WERI-Rb-1 (cell line): ENCODE measurements at regions not wholly inside any gene's neighbourhood (a gene's known extent, or its start where the extent isn't known, plus 50 kb on each side); places are given as distances from the start of the nearest gene placed in this dataset.
A peak's percentile ranks its signal among the peaks of the same experiment; 100 is the strongest.

Experiments
- DNase-seq: peaks from one replicate; pipeline ENCODE4 v3.0.0-alpha.2; 2020
- H3K27ac ChIP-seq: fragments of 250-450 bp; sonication (Bioruptor Pico); 2 replicates; pipeline ENCODE4 v1.5.1; 2020; ENCODE audit warnings: mild to moderate bottlenecking, moderate library complexity
- H3K27me3 ChIP-seq: fragments of 250-450 bp; sonication (Bioruptor Pico); 2 replicates; pipeline ENCODE4 v1.5.1; 2021; ENCODE audit warnings: mild to moderate bottlenecking, low read depth, moderate library complexity; ENCODE audit not compliant: insufficient read depth, severe bottlenecking
- H3K36me3 ChIP-seq: fragments of 250-450 bp; sonication (Bioruptor Pico); 2 replicates; pipeline ENCODE4 v1.5.1; 2020; ENCODE audit warnings: mild to moderate bottlenecking, moderate library complexity
- H3K4me3 ChIP-seq: 2 replicates; pipeline ENCODE4 v1.5.1; 2011; ENCODE audit warnings: low read depth, mild to moderate bottlenecking, control low read depth, low read length
- H3K9me3 ChIP-seq: fragments of 250-450 bp; sonication (Bioruptor Pico); 2 replicates; pipeline ENCODE4 v1.5.1; 2021; ENCODE audit warnings: mild to moderate bottlenecking, moderate library complexity; ENCODE audit not compliant: severe bottlenecking
- TF ChIP-seq, protein P1 (sequence below): IDR thresholded peaks from 2 replicates; pipeline ENCODE4 v1.5.1; 2011; ENCODE audit warnings: low read depth, mild to moderate bottlenecking, control low read depth, inconsistent platforms, low read length

DNA sequence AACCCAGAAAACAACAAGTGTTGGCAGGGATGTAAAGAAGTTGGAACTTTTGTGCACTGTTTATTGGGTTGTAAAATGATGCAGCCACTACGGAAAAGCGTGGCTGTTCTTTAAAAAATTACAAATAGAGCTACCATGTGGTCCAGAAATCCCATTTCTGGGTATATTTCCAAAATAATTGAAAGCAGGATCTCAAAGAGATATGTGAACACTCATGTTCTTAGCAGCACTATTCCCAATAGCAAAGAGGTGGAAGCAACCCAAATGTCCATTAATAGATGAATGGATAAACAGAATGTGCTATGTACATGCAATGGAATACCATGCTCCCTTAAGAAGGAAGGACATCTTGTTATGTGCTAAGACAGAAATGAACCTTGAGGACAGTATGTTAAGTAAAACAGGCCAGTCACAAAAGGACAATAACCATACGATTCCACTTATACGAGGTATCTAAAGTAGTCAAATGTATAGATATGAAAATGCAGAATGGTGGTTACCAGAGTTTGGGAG lies 249.5 kb downstream of the PHLDA1 start:
- H3K9me3 ChIP-seq = no peaks in the 10 kb centered on the region
- TF ChIP-seq, protein P1, sequence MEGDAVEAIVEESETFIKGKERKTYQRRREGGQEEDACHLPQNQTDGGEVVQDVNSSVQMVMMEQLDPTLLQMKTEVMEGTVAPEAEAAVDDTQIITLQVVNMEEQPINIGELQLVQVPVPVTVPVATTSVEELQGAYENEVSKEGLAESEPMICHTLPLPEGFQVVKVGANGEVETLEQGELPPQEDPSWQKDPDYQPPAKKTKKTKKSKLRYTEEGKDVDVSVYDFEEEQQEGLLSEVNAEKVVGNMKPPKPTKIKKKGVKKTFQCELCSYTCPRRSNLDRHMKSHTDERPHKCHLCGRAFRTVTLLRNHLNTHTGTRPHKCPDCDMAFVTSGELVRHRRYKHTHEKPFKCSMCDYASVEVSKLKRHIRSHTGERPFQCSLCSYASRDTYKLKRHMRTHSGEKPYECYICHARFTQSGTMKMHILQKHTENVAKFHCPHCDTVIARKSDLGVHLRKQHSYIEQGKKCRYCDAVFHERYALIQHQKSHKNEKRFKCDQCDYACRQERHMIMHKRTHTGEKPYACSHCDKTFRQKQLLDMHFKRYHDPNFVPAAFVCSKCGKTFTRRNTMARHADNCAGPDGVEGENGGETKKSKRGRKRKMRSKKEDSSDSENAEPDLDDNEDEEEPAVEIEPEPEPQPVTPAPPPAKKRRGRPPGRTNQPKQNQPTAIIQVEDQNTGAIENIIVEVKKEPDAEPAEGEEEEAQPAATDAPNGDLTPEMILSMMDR = no peak
- no peaks in the 10 kb centered on the region for H3K27me3 ChIP-seq
- H3K36me3 ChIP-seq = no peaks in the 10 kb centered on the region
- no peak overlapping the region for H3K27ac ChIP-seq
- no peak overlapping the region for H3K4me3 ChIP-seq
- no peak for DNase-seq

DNA sequence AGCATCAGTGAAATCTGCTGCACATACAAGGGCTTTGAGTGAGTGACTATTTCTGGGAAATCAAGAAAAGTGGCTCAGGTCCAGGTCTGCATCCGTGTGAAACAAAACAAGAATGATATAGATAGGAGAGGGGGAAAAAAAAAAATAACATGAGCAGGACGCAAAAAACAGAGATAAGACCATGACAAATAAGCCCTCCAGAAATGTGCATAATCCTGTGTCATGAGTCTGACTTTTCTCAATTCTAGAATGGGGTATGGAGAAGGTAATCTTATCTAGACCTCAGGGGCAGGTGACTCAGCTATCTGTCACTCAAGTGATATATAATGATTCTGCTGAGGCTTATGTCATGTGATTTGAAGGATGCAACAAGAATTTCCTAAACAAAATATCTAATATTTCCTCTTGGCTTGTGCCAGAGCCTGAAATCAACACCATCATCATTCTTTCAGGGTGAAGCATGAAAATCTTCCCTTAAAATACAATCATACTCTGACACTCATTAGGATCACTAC lies 250.0 kb downstream of the PHLDA1 start:
- Histone ChIP-seq H3K9me3 (no peaks in the 10 kb centered on the region), H3K4me3 (no peak overlapping the region), H3K27ac (no peak overlapping the region), H3K36me3 (no peaks in the 10 kb centered on the region), H3K27me3 (no peaks in the 10 kb centered on the region)
- TF ChIP-seq, protein P1 = no peak
- DNase-seq = no peak

DNA sequence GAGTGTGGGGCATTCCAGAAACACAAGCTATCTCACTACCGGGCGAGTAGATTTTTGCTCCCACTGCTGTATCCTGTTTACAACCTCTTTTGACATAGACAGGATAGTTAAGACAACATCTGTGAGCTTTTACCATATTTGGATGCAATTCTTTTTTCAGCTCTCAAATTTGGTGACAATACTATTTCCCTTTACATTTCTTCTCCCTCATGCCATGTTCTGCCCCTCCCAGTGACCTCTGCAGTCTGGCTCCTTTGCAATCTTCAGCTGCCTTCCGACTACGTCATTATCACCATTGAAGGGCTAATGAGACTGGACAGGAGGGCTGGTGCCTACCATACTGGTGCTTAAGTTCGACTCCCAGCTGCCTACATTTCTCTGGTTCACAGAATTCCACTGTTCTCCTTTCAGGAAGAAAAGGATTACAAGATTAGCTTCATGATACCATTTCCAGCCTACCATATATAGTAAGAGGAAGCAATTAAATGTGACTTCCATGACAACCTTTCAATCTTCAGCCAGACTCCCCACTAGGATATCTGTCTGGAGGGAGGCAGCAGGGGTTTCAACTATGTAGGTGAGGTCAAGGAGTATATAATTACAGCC lies 251.6 kb downstream of the PHLDA1 start:
- no peaks in the 10 kb centered on the region for H3K27me3 ChIP-seq
- H3K36me3 ChIP-seq = no peaks in the 10 kb centered on the region
- peak; percentile 77 for DNase-seq
- no peak overlapping the region for H3K4me3 ChIP-seq
- no peak overlapping the region for H3K27ac ChIP-seq
- TF ChIP-seq, protein P1 = no peak
- no peaks in the 10 kb centered on the region for H3K9me3 ChIP-seq

DNA sequence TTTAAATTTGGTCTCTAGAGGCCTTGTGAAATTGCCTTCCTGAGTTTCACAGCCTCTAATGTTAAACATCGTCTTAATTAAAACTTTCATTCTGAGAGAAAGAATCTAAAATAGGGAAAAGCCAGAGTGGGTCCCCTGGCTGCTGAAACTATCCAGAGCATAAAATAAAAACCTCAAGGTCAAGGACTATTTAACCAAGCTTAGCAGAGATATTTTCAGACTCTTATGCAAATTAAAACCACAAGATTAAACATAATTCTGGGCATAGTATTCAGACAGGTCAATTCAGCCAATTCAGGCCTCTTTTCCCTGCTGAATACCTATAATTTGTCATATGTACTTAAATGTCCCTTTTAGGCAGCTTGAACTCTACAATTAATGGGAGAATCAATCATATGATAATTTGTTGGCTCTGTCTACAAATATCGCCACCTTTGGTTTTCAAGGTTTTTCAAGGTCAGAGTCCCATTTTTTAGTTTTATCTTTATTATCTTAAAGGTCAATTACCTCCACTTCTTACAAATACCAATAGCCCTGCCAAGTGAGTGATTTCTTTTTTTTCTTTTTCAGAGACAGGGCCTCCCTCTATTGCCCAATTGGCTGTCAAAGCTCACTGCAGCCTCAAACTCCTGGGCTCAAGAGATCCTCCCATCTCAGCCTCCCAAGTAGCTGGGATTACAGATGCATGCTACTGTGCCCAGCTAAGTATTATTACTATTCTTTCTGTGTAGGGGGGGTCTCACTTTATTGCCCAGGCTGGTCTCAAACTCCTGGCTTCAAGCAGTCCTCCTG lies 257.1 kb downstream of the PHLDA1 start:
- Histone ChIP-seq H3K4me3 (no peak overlapping the region), H3K27me3 (no peaks in the 10 kb centered on the region), H3K36me3 (no peaks in the 10 kb centered on the region), H3K9me3 (no peaks in the 10 kb centered on the region), H3K27ac (no peak overlapping the region)
- no peak for DNase-seq
- TF ChIP-seq, protein P1 = no peak

DNA sequence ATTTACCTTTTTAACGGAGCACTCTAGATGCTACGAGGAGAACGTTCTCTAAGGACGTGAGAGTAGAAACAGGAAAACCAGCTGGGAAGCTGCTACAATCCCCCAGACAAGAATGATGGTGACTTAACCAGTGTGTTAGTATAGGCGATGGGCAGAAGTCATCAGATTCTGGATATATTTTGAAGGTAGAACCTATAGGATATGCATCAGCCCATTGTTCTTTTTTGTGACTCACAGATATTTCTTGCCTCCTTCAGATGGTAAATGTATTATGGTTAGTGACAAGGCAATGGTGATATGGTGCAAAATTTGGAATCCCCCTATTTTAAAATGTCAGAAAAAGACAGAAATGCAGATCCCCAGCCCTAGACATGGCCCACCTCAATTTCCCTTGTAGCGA lies 258.2 kb downstream of the PHLDA1 start:
- TF ChIP-seq, protein P1 = no peak
- no peaks in the 10 kb centered on the region for H3K9me3 ChIP-seq
- no peaks in the 10 kb centered on the region for H3K36me3 ChIP-seq
- no peak overlapping the region for H3K4me3 ChIP-seq
- DNase-seq = no peak
- H3K27me3 ChIP-seq = no peaks in the 10 kb centered on the region
- no peak overlapping the region for H3K27ac ChIP-seq
